ENCODE measurements at regions not wholly inside any gene's neighbourhood (a gene's known extent, or its start where the extent isn't known, plus 50 kb on each side); places are given as distances from the start of the nearest gene placed in this dataset.

- Mint-ChIP-seq H3K36me3 (ENCODE audit: insufficient read depth) (no peaks in the 10 kb centered on the region), H3K4me1 (ENCODE audit: low read depth) (no peaks in the 10 kb centered on the region), H3K9me3 (ENCODE audit: low read depth) (no peaks in the 10 kb centered on the region), H3K27me3 (no peaks in the 10 kb centered on the region), H3K27ac (no peak overlapping the region), H3K4me3 (ENCODE audit: low read depth) (no peak overlapping the region)
- no peak for TF ChIP-seq CTCF (IDR thresholded peaks at IDR 0.05; ENCODE audit: unreplicated experiment)
- no peak for DNase-seq (ENCODE audit: low spot score, unreplicated experiment)
Observed at GRCh38 chr2:12839339-12839738, 122.6 kb downstream of the TRIB2 start.

DNA sequence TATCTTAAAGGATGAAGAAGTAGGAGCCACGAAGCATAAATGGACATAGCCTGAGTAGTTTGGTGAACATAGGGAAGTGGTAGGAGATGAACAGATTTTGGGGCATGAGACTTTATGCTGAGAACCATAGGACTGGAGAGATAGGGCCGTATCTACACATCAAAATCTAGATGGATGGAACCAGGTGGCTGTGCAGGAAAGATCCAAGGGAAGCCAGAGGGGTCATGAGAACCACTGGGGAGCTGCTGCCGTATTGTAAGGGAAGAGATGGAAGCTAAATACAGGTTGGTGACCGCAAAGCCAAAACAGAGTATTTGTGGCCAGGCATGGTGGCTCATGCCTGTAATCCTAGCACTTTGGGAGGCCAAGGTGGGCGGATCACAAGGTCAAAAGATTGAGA, 124.3 kb downstream of the TRIB2 start:
- Mint-ChIP-seq H3K27me3 (no peaks in the 10 kb centered on the region), H3K36me3 (ENCODE audit: insufficient read depth) (no peaks in the 10 kb centered on the region), H3K4me3 (ENCODE audit: low read depth) (no peak overlapping the region), H3K27ac (no peak overlapping the region), H3K4me1 (ENCODE audit: low read depth) (no peaks in the 10 kb centered on the region), H3K9me3 (ENCODE audit: low read depth) (no peaks in the 10 kb centered on the region)
- no peak for DNase-seq (ENCODE audit: low spot score, unreplicated experiment)
- TF ChIP-seq CTCF (IDR thresholded peaks at IDR 0.05; ENCODE audit: unreplicated experiment), result no peak

GRCh38 chr2:12842917-12843316, 126.2 kb downstream of the TRIB2 start:
- TF ChIP-seq CTCF (IDR thresholded peaks at IDR 0.05; ENCODE audit: unreplicated experiment), result no peak
- Mint-ChIP-seq H3K27me3 (no peaks in the 10 kb centered on the region), H3K27ac (no peak overlapping the region), H3K4me3 (ENCODE audit: low read depth) (no peak overlapping the region), H3K4me1 (ENCODE audit: low read depth) (no peaks in the 10 kb centered on the region), H3K36me3 (ENCODE audit: insufficient read depth) (no peaks in the 10 kb centered on the region), H3K9me3 (ENCODE audit: low read depth) (no peaks in the 10 kb centered on the region)
- DNase-seq (ENCODE audit: low spot score, unreplicated experiment), result no peak

- Mint-ChIP-seq H3K36me3 (ENCODE audit: insufficient read depth) (no peaks in the 10 kb centered on the region), H3K27me3 (no peaks in the 10 kb centered on the region), H3K4me1 (ENCODE audit: low read depth) (no peaks in the 10 kb centered on the region), H3K9me3 (ENCODE audit: low read depth) (no peaks in the 10 kb centered on the region), H3K27ac (no peak overlapping the region), H3K4me3 (ENCODE audit: low read depth) (no peak overlapping the region)
- TF ChIP-seq CTCF (IDR thresholded peaks at IDR 0.05; ENCODE audit: unreplicated experiment), result no peak
- DNase-seq (ENCODE audit: low spot score, unreplicated experiment), result no peak
Observed at GRCh38 chr2:12844511-12844910, 127.8 kb downstream of the TRIB2 start.

DNA sequence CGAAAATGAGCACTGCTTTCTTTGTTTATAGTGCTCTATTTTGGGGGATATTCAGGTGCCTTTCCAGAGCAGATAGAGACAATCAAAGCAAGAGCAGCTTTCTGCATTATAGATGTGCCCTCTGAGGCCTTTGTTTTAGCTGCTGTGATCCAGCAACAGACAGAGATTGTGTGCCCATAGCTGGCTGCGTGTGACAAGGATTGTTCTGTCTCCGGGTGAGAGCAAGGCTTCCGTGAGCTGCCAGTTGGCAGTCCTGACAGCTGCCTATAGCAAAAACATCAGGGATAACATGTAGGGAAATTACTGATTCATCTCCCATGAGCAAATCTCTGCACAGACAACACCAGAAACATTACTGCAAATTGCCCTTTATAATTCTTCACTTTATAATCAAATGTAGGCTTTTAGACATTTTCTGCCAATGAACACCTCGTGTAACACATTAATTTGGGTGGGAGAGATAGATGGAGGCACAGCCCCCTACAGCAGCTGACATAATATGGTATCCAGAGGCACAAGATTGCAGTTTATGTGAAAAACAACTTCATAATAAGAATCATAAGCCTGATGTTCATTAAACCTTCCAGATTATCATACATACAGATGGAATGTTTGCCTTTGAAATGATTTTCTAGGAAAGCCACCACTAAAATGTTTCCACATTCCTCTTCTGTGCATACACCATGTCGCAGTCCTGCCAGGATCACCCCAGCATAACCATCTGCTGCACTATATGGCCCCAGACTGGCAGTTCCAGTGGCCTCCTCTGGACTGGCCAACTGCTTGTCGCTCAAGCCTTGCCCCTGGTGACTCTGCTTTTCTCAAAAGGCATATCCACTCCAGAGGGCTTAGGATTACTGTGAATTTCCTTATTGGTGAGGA, 131.2 kb downstream of the TRIB2 start:
- no peak for TF ChIP-seq CTCF (IDR thresholded peaks at IDR 0.05; ENCODE audit: unreplicated experiment)
- Mint-ChIP-seq H3K4me1 (ENCODE audit: low read depth) (no peaks in the 10 kb centered on the region), H3K4me3 (ENCODE audit: low read depth) (no peak overlapping the region), H3K9me3 (ENCODE audit: low read depth) (peaks cover 3% of the 10 kb centered on the region), H3K36me3 (ENCODE audit: insufficient read depth) (no peaks in the 10 kb centered on the region), H3K27ac (no peak overlapping the region), H3K27me3 (no peaks in the 10 kb centered on the region)
- no peak for DNase-seq (ENCODE audit: low spot score, unreplicated experiment)
